ENCODE measurements at regions not wholly inside any gene's neighbourhood (a gene's known extent, or its start where the extent isn't known, plus 50 kb on each side); places are given as distances from the start of the nearest gene placed in this dataset.
"Not testable (repeated sequence)": the region's sequence is repeated elsewhere in the genome, so short reads cannot be mapped to it uniquely, and the experiment has no call there.

DNA sequence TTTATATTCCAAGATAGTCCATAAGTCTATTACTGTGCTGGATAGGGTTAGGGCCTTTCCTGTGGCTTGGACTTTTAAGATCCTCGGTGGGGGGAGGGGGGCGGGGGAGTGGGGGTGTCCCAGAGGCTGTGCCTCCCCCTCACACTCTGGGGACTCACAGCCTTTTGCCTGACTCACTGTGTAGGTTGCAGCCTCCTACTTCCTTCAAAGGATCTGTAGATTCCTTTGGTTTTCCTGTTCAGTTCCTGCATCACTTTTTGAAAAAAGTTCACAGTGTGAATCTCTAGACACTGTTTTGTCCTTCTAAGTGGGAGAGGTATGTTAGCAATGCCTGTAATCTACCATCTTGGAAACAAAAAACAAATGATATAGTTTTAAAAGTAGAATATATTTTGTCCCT is 999.9 kb downstream of the GLUD2 start:
- no peak for DNase-seq (ENCODE audit: low read depth)

DNA sequence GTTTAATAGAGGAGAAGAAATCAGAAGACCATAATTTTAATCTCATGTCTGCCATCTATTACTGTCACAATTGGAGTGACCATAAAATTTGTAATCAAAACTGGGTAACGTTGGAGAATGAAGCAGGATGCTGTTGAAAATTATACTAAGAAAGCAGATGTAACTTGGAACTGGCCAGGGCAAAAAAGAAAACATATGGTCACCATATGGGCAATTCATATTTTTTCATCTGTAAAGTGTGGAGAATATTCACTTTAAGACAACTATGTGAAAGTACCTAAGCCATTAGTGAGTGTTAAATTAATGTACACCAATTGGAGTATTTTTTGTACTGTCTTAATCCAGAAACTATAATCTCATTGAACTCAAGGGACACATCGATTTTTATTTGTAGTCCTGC is 1008.0 kb downstream of the GLUD2 start:
- DNase-seq (ENCODE audit: low read depth), result no peak

DNA sequence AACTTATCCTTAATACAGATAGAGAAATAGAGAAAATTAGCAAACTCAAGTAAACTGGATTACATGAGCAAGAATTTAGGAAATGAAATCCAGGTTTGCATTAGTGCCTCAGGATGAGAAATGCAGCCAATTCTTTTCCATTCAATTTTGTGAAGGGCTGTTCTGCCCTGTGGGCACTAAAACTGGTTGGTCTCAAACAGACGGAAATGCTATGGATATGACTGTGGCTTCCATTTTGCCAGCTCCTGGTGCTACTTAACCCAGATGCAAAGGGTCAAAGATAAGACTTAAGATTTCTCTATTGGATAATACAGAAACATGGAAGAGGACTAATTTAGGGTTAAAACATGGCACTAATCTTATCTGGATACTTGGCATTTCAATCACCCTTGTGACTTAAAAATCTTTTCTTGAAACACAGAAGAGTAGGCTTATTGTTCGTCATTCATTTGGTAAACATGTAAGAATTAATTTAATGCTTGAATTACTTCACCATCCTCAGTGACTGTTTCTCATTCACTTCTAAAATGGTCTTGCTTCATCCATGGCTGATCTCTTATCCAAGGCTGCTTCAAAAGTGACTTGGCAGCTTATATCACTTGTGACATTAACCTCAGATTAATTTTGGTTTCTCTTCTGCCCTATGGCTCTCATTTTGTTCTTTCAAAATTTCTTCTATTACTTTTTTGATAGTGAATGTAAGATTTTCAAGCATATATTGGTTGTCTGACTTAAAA is 1008.7 kb downstream of the GLUD2 start:
- DNase-seq (ENCODE audit: low read depth), result no peak

DNA sequence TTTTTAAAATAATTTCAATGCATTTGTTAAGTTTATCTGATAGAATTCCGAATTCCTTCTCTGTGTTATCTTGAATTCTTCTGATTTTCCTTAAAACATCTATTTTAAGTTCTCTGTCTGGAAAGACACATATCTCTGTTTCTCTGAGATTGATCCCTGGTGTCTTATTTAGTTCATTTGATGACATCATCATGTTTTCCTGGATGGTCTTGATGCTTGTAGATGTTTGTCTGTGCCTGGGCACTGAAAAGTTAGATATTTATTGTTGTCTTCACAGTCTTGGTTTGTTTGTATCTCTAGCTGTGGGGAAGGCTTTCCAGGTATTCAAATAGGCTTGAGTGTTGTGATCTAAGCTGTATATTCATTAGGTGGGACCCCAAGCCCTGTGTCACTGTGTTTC is 1028.8 kb downstream of the GLUD2 start:
- no peak for DNase-seq (ENCODE audit: low read depth)

DNA sequence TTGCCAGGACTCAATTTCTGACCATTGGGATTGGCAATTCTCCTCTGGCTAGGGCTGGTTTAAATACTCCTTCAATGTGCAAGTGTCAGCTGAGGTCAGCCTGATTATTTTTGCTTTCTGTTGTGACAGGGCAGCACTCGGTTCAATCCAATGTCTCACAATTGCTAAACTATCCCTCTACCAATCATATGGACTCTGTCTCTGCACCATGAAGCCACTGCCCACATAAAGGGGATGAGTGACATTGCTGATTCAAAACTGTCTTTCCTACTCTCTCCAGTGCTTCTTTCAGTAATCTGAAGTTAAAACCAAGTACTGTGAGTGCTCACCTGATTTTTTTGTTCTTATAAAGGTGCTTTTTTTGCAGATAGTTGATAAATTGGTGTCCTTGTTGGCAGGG is 1030.7 kb downstream of the GLUD2 start:
- no peak for DNase-seq (ENCODE audit: low read depth)

DNA sequence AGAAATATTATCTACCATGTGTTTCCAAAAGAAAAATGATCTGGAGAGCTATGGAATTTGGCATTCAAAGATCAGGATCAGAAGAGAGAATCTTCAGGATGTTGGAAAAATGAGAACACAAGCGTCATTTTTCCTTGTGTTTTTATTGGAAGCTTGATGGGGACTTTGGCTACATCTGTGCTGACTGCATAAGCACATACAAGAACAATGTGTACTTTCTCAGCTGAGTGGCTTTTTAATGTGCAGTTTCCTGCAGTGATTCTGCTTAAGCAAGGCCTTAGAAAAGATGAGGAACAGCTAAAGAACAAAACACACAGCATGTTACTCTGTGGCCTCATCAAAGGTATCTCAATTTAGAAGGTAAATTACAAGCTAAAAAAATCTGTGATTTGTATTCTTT is 1039.9 kb downstream of the GLUD2 start:
- no peak for DNase-seq (ENCODE audit: low read depth)

DNA sequence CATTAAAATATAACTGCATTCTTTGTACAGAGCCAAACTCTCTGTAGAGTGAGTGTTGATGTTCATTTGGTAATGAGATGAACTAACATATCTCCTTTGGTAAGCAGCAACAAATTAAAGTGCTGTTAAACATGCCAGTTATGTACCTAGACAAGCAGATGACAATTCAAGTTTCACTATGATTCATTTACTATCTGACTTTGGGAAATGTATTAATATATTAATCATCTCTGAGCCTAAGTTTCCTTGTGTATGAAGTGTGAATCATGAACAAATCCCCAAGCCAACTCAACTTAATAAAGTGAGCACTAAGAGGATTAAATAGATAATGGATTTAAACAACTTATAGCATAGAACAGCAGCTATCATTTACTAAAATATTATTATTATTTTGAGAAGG is 1044.2 kb downstream of the GLUD2 start:
- no peak for DNase-seq (ENCODE audit: low read depth)

DNA sequence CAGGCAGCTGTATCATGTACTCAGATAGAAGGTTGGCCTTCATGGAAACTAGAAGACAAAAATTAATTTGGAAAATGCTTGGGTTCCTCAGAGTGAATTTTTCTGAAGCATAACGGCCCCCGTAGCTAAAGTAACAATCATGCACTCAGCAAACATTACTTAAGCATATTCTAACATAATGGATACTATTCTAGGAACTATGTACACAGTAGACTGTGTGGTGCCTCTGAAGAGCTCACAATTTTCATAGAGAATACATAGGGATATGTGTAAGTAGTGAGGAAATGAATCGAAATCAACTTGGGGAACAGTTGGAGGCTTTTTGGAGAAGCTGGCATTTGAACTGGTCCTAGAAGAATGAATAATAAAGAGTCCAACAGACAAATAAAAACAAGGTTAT is 1045.0 kb downstream of the GLUD2 start:
- no peak for DNase-seq (ENCODE audit: low read depth)

DNA sequence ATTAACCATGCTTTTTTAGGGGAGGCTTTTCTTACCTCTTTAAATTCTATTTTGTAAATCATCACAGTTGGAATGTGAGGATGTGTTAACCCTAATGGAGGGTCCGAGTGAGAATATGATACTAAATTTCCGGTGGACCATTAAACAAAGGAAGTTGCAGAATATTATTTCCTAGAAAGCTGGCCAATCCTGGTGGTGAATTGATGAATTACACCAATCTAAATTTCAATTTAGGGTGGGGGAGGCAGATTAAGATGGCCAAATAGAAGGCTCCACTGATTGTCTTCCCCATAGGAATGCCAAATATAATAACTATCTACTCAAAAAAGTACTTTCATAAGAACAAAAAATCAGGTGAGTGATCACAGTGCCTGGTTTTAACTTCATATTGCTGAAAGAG is 1045.6 kb downstream of the GLUD2 start:
- no peak for DNase-seq (ENCODE audit: low read depth)

DNA sequence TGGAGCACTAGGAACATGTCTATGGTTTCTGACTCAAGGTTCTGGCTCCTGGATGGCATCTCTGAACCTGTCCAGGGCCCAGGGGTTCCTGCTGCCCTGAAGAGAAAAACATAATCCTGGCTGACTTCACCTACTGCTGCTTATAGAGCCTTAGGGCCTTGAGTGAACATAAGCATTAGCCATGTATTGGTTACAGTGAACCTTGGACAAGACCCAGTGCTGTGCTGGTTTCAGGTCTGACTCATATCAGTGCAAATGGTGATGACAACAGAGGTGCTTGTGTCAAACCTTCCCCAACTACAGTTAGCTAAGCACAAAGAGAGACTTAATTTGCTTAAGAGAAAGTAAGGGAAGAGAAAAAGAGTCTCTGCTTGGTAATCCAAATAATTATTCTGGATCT is 1047.2 kb downstream of the GLUD2 start:
- DNase-seq (ENCODE audit: low read depth), result no peak

DNA sequence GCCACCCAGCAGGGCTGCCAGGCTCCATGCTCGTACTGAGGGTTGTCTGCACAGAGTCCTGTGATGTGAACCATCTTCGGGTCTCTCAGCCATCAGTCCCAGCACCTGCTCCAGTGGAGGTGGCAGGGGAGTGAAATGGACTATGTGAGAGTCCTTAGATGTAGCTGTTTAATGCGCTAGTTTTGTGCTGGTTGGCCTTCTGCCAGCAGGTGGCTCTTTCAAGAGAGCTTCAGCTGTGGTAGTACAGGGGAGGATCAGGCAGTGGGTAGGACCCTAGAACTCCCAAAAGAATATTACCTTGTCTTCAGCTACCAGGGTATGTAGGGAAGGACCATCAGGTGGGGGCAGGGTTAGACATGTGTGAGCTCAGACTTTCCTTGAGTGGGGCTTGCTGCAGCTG is 1066.0 kb downstream of the GLUD2 start:
- DNase-seq (ENCODE audit: low read depth), result no peak

DNA sequence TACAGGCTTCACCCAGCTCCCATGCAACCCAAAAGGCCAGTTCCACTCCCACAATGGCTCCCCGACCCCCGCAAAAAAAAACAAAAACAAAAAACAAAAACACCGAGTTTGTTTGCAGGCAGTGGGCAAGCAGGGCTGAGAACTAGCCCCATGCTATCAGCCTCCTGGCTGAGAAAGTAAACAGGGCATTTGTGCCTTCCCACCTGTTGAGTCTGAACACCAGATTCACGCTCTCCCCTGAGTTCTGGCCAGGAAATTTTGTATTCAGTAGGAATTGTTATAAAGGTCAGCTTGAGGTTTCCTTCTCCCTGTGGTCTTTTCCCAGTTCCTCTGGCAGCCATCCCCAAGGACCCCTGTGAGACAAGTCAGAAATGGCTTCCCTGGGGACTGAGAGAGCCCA is 1066.5 kb downstream of the GLUD2 start:
- DNase-seq (ENCODE audit: low read depth), result no peak

DNA sequence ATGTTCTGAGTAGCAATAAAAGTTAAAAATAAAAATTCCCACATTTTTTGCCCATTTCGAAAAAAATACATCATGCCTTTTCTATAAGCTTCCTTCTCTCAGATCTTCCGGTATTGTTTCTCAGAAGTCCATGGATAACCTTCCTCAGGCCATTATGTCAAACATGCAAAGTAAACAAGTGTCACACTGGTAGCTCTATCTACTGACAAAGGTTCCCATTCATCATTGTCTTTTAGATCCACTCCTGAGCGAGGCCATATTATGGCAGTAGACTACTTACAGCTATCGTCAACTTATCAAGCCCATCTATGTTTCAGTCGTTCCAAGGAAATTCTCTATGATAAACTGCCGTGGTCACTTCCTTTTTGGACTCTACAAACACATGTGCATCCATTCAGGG is 1068.2 kb downstream of the GLUD2 start:
- no peak for DNase-seq (ENCODE audit: low read depth)

DNA sequence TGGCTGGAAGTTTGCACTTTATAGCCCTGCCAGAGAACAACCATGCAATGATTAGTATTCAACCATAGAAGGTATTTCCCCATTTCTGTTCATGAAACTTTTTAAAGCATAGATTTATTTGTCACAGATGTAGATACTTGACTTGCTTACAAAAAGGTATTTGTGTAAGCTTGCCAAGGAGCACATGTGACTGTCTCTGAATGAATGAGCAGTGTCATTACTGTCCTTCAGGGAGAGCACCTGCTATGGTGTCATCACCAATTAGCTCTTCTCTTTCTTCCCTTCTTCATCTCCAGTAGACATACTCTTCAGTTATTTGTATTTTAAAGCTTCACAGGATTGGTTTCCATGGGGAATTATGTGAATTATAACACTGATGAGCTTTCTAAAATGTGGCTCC is 1064.7 kb upstream of the GRIA3 start:
- DNase-seq (ENCODE audit: low read depth), result no peak

DNA sequence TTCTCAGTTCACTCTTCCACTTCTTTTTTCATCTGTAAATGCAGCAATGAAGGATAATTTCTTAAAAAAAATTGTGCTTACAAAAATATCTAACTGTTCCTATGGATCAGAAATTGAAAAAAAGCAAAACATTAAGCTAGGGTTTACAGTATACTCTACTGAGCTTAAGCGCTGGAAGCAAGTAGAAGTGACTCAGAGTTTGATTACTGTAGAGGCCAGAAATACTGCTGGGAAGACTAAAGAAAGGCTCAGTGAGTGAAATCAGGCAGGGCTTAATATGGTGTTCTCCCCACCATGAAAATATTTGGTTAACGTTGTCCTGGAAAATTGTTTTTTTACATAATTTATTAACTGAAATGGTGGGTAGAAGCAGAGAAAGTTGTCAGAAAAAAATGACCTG is 1061.8 kb upstream of the GRIA3 start:
- DNase-seq (ENCODE audit: low read depth), result no peak

DNA sequence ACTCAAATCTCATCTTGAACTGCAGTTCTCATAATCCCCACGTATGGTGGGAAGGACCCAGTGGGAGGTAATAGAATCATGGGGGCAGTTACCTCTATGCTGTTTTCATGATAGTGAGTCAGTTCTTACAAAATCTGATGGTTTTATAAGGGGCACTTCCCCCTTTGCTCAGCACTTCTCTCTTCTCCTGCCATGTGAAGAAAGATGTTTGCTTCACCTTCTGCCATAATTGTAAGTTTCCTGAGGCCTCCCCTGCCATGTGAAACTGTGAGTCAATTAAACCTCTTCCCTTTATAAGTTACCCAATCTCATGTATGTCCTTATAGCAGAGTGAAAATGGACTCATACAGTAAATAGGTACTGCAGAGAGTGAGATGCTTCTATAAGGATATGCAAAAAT is 1050.6 kb upstream of the GRIA3 start:
- DNase-seq (ENCODE audit: low read depth), result no peak

DNA sequence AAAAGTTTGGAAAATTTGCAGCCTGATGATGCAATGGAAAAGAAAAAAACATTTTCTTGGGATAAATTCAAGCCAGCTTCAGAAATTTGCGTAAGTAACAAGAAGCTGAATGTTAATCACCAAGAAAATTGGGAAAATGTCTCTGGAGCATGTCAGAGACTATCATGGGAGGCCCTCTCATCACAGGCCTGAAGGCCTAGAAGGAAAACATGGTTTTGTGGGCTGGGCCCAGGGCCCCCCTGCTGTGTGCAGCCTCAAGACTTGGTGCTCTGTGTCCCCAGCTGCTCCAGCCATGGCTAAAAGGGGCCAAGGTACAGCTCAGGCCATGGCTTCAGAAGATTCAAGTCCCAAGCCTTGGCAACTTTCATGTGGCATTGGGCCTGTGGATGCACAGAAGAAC is 1049.8 kb upstream of the GRIA3 start:
- DNase-seq (ENCODE audit: low read depth), result no peak

DNA sequence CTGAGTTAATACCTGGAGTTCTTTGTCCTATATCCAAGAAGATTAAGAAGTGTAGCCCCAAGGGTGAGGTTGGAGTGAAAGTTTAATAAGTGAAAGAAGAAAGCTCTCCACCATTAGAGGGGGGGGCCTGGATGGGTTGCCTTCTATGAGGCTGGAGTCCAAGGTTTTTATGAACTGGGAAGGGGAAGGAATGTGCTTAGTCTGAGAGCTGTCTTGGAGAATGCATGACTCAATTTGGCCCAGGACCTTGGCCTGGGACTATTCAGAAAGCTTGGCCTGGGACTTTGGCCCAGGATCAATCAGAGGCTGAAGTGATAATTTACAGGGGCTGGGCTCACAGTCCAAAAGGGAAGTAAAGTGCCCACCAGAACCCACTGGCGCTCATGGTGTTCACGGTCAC is 1049.0 kb upstream of the GRIA3 start:
- DNase-seq (ENCODE audit: low read depth), result no peak

DNA sequence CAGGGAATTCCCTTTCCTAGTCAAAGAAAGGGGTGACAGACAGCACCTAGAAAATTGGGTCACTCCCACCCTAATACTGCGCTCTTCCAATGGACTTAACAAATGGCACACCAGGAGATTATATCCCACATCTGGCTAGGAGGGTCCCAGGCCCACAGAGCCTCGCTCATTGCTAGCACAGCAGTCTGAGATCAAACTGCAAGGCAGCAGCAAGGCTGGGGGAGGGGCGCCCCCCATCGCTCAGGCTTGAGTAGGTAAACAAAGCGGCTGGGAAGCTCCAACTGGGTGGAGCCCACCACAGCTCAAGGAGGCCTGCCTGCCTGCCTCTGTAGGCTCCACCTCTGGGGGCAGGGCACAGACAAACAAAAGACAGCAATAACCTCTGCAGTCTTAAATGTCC is 1043.9 kb upstream of the GRIA3 start:
- DNase-seq (ENCODE audit: low read depth), result not testable (repeated sequence)

DNA sequence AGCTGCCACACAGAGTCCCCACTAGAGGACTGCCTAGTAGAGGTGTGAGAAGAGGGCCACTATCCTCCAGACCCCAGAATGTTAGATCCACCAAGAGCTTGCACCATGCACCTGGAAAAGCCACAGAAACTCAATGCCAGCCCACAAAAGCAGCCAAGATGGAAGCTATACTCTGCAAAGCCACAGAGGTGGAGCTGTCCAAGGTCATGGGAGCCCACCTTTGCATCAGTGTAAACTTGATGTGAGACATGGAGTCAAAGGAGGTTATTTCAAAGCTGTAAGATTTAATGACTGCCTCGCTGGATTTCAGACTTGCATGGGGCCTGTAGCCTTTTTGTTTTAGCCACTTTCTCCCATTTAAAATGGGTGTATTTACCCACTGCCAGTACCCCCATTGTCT is 1030.1 kb upstream of the GRIA3 start:
- no peak for DNase-seq (ENCODE audit: low read depth)

DNA sequence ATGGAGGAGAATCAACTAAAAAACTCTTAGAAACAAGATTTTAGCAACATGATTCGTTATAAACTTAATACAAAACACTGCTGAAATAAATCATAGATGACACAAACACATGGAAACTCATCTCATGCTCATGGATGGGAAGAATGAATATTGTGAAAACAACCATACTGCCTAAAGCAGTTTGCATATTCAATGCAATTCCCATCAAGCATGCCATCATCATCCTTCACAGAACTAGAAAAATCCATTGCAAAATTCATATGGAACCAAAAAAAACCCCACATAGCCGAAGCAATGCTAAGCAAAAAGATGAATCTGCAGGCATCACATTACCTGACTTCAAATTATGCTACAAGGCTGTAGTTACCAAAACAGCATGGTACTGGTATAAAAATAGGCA is 1015.8 kb upstream of the GRIA3 start:
- DNase-seq (ENCODE audit: low read depth), result no peak

DNA sequence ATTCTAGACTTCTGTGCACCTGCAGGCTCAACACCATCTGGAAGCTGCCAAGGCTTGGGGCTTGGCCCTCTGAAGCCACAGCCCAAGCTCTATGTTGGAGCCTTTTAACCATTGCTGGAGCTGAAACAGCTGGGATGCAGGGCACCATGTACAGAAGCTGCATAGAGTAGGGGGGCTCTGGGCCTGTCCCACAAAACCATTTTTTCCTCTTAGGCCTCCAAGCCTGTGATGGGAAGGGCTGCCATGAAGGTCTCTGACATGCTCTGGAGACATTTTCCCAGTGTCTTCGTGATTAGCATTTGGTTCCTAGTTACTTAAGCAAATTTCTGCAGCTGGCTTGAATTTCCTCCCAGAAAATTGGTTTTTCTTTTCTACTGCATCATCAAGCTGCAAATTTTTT is 999.3 kb upstream of the GRIA3 start:
- no peak for DNase-seq (ENCODE audit: low read depth)

DNA sequence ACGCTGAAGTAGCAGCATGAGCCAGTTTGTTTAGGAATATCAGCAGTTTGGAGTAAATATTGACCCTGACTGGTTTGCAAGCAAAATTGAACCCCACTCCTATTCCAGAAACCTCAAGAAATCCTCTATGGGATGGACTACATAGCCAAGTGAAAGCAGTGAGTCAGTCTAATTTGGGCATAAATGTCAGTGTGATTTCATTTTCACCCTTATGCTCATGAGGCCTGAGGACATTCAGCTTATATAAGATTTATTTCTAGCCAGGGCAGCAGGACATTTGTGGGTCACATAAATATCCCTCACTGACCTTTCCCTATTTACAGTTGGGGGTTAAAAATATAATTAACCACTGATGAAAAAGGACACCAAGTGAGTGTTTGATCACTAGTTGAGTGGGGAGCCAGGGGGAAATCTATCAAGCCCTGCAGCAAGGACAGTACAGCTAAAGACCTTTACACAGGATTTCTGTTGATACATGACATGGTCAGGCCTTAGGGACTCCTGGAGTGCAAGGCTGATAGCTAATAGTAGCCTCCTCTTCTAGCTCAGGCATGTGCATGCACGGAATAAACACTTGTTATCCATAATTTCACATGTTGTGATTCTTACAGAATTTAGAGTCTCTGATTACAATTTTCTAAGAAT is 996.9 kb upstream of the GRIA3 start:
- no peak for DNase-seq (ENCODE audit: low read depth)

DNA sequence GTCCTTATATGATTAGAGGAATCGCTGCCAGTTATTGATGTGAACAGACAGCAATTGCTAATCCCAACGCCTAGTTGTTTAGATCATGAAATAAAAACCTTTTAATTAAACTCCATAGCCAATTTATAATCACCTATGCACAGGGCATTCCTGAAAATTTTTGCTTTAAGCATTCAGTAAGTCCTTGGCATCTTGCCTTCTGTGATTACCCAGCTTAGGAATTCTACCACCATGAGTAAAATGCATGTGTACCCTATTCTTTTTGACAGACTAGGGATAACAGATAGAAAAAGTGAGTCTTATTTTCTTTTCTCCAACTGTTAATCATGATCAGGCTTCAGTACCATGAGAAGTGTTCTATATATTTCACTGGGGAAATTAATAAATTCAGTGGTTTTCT is 995.3 kb upstream of the GRIA3 start:
- DNase-seq (ENCODE audit: low read depth), result no peak
